Calu3 (cell line): ENCODE measurements at regions not wholly inside any gene's neighbourhood (a gene's known extent, or its start where the extent isn't known, plus 50 kb on each side); places are given as distances from the start of the nearest gene placed in this dataset.

Experiments
- BruUV-seq: library from RNA; stranded (reverse); fragments of 400-500 nt; replicated peaks from 2 replicates; lab custom pipeline; 2021; lab: Mats Ljungman, UMichigan
- CTCF ChIA-PET: fragments of 300-600 bp; sonication (Branson Sonifier 250); formaldehyde crosslinking; loops from one replicate; lab custom pipeline; 2022; ENCODE audit warnings: antibody characterized with exemption; lab: Charles Lee
- DNase-seq: peaks from one replicate; pipeline ENCODE4 v3.0.0; 2022
- H3K27ac Mint-ChIP-seq: one replicate; pipeline ENCODE4 v1.8.0; 2022; ENCODE audit warnings: mixed read lengths; ENCODE audit not compliant: unreplicated experiment
- H3K27me3 Mint-ChIP-seq: one replicate; pipeline ENCODE4 v1.8.0; 2022; ENCODE audit warnings: mixed read lengths; ENCODE audit not compliant: unreplicated experiment
- H3K36me3 Mint-ChIP-seq: one replicate; pipeline ENCODE4 v1.8.0; 2022; ENCODE audit warnings: mild to moderate bottlenecking, moderate library complexity, mixed read lengths; ENCODE audit not compliant: insufficient read depth, unreplicated experiment
- H3K4me1 Mint-ChIP-seq: one replicate; pipeline ENCODE4 v1.8.0; 2022; ENCODE audit warnings: mild to moderate bottlenecking, low read depth, mixed read lengths; ENCODE audit not compliant: unreplicated experiment
- H3K4me3 Mint-ChIP-seq: one replicate; pipeline ENCODE4 v1.8.0; 2022; ENCODE audit warnings: mild to moderate bottlenecking, low read depth, moderate library complexity, mixed read lengths; ENCODE audit not compliant: unreplicated experiment
- H3K9me3 Mint-ChIP-seq: one replicate; pipeline ENCODE4 v1.8.0; 2022; ENCODE audit warnings: low read depth, mixed read lengths; ENCODE audit not compliant: unreplicated experiment
- intact Hi-C: fragments of 100-400 bp; cut with micrococcal nuclease; formaldehyde crosslinking; loops from one replicate; pipeline ENCODE4 v1.10.0; 2022; ENCODE audit not compliant: unreplicated experiment
- TF ChIP-seq, protein P1 (sequence below): fragments of 200-600 bp; IDR thresholded peaks from one replicate; pipeline ENCODE4 v1.8.0; 2022; ENCODE audit warnings: antibody characterized with exemption; ENCODE audit not compliant: unreplicated experiment

DNA sequence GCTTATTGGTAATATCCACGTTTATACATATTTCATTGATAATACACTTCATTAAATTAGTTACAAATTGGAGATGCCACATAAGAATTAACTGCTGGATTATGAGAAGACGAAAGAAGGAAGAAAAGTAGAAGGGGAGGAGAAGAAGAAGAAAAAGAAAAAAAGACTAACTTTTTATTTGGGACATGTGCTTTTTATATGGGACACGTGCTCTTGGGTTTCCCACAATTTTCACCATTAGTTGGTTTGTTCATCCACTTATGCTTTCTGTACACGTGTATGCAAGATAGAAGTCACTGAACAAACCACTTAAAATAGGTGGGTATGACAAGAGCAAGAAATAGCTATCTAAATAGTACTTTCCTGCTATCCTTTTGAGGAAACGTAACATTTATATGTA, 98.6 kb downstream of the MRPS30 start:
- TF ChIP-seq, protein P1, sequence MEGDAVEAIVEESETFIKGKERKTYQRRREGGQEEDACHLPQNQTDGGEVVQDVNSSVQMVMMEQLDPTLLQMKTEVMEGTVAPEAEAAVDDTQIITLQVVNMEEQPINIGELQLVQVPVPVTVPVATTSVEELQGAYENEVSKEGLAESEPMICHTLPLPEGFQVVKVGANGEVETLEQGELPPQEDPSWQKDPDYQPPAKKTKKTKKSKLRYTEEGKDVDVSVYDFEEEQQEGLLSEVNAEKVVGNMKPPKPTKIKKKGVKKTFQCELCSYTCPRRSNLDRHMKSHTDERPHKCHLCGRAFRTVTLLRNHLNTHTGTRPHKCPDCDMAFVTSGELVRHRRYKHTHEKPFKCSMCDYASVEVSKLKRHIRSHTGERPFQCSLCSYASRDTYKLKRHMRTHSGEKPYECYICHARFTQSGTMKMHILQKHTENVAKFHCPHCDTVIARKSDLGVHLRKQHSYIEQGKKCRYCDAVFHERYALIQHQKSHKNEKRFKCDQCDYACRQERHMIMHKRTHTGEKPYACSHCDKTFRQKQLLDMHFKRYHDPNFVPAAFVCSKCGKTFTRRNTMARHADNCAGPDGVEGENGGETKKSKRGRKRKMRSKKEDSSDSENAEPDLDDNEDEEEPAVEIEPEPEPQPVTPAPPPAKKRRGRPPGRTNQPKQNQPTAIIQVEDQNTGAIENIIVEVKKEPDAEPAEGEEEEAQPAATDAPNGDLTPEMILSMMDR: no peak
- intact Hi-C loops: no loop called here
- H3K4me3 Mint-ChIP-seq: no peak overlapping the region
- no TSS peak for BruUV-seq
- CTCF ChIA-PET: no interaction called here
- no peak overlapping the region for H3K27ac Mint-ChIP-seq
- peaks cover 4% of the 10 kb centered on the region for H3K9me3 Mint-ChIP-seq
- no peaks in the 10 kb centered on the region for H3K27me3 Mint-ChIP-seq
- H3K36me3 Mint-ChIP-seq: no peaks in the 10 kb centered on the region
- H3K4me1 Mint-ChIP-seq: no peaks in the 10 kb centered on the region
- no peak for DNase-seq

DNA sequence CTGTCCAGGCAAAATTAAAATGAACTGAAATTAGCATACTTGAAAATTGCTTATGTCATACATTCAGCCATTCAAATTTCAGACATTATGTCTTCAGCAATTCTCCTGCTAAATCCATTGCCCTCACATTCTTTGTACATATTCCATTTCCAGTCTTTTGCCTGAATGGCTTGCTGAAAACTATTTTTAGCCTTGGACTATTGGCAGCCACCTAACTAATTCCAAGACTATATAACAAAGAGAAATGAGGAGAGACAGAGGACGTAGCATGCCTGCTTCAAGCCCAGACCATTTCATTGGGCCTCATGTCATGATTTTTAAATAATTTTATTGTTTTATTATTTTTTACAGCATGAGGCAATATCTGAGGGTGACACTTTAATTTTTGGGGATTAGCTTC, 100.3 kb downstream of the MRPS30 start:
- CTCF ChIA-PET: no interaction called here
- no TSS peak for BruUV-seq

DNA sequence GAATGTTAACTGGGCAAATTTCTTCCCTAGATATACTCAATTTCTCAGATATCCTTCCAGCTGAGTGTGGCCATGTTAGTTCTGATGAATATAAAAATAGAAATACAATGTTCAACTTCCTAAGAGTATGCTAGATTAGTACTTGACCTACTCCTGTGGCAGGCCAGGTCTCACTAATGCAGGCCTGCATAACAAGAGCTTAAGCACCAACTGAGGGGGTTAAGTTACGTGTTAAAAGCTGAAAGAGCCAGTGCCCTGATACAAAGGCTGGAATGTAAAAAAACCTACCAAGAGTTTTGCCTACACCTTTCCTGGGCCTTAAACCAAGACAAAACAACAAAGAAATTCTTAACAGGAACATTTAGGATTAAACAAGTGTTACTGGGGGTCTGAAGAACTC, 102.8 kb downstream of the MRPS30 start:
- H3K27ac Mint-ChIP-seq: no peak overlapping the region
- peaks cover 2% of the 10 kb centered on the region for H3K9me3 Mint-ChIP-seq
- H3K4me1 Mint-ChIP-seq: no peaks in the 10 kb centered on the region
- CTCF ChIA-PET: interaction anchor here (0.6 kb wide), 1 partner anchor 399 kb away, joined by 4 read pairs; no protein-coding TSS in a partner anchor
- no TSS peak for BruUV-seq
- no peak for DNase-seq
- intact Hi-C loops: no loop called here
- no peaks in the 10 kb centered on the region for H3K27me3 Mint-ChIP-seq
- H3K4me3 Mint-ChIP-seq: no peak overlapping the region
- no peaks in the 10 kb centered on the region for H3K36me3 Mint-ChIP-seq
- TF ChIP-seq, protein P1: no peak

More for the DNA sequence above, 100.3 kb downstream of the MRPS30 start:
- H3K4me1 Mint-ChIP-seq: no peaks in the 10 kb centered on the region
- TF ChIP-seq, protein P1: no peak
- H3K27me3 Mint-ChIP-seq: no peaks in the 10 kb centered on the region
- peaks cover 6% of the 10 kb centered on the region for H3K9me3 Mint-ChIP-seq
- H3K27ac Mint-ChIP-seq: no peak overlapping the region
- intact Hi-C loops: no loop called here
- no peak for DNase-seq
- H3K36me3 Mint-ChIP-seq: no peaks in the 10 kb centered on the region
- H3K4me3 Mint-ChIP-seq: no peak overlapping the region

DNA sequence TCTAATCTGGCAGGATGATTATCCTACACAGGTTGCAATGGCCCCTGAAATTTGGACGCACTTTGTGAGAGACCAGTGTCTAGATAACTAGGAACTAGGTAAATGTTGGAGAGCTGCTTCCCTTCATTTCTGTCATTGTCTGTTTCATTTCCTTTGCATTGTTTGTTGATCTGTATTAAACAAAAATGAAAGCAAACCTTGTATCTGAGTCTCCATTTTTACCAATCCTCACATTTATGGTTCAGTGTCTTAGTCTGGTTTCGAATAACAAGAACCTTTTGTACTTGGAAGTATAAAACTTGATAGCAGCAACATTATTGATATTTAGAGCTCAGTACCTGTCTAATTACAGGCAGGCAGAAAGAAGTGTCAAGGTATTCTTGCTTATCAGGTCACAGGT, 105.5 kb downstream of the MRPS30 start:
- TF ChIP-seq, protein P1: no peak
- Mint-ChIP-seq H3K36me3 (no peaks in the 10 kb centered on the region), H3K4me1 (peaks cover 5% of the 10 kb centered on the region), H3K9me3 (peaks cover 5% of the 10 kb centered on the region), H3K27ac (no peak overlapping the region), H3K27me3 (no peaks in the 10 kb centered on the region), H3K4me3 (no peak overlapping the region)
- no peak for DNase-seq
- CTCF ChIA-PET: no interaction called here
- intact Hi-C loops: no loop called here
- no TSS peak for BruUV-seq
